PC-9 (cell line): ENCODE measurements at regions not wholly inside any gene's neighbourhood (a gene's known extent, or its start where the extent isn't known, plus 50 kb on each side); places are given as distances from the start of the nearest gene placed in this dataset.

Source experiments
- EZH2 ChIP-seq: fragments of 200-600 bp; sonication (generic); IDR thresholded peaks from 2 replicates; pipeline ENCODE4 v1.8.0; 2017; ENCODE audit warnings: antibody characterized with exemption, low read depth
- TF ChIP-seq, protein P1 (sequence below): fragments of 200-600 bp; sonication (generic); conservative IDR thresholded peaks from 2 replicates; pipeline ENCODE4 v1.6.1; 2017; ENCODE audit warnings: mixed run types, antibody characterized with exemption, mild to moderate bottlenecking, moderate library complexity

DNA sequence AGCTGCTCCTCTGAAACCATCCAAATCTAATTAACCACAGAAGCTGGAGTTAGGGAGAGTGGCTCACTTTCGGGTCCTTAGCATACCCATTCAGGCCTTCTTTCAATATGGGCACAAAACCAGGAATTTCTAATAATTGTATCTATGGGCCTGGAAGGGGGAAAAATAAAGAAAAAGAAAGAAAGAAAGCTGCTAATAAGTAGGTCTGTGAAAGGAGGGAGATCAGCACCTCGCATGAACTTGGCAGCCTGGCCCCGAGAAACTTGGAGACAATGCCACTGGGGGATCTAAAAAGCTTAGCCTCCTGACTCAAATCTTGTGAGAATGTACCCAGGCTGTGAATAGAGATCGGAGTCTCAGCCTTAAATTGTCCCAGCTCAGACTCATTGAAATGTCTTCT lies 252.1 kb upstream of the SLC14A2 start:
- TF ChIP-seq, protein P1, sequence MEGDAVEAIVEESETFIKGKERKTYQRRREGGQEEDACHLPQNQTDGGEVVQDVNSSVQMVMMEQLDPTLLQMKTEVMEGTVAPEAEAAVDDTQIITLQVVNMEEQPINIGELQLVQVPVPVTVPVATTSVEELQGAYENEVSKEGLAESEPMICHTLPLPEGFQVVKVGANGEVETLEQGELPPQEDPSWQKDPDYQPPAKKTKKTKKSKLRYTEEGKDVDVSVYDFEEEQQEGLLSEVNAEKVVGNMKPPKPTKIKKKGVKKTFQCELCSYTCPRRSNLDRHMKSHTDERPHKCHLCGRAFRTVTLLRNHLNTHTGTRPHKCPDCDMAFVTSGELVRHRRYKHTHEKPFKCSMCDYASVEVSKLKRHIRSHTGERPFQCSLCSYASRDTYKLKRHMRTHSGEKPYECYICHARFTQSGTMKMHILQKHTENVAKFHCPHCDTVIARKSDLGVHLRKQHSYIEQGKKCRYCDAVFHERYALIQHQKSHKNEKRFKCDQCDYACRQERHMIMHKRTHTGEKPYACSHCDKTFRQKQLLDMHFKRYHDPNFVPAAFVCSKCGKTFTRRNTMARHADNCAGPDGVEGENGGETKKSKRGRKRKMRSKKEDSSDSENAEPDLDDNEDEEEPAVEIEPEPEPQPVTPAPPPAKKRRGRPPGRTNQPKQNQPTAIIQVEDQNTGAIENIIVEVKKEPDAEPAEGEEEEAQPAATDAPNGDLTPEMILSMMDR = no peak
- no peak for TF ChIP-seq EZH2
